H1 (cell line): ENCODE measurements at regions not wholly inside any gene's neighbourhood (a gene's known extent, or its start where the extent isn't known, plus 50 kb on each side); places are given as distances from the start of the nearest gene placed in this dataset.

Experiments
- ASH2L ChIP-seq: fragments of 200-600, 300-600 bp; sonication (generic); IDR thresholded peaks from one replicate; pipeline ENCODE4 v1.7.1; 2017; ENCODE audit warnings: low read length
- ATF2 ChIP-seq: IDR thresholded peaks from 2 replicates; pipeline ENCODE4 v1.6.1; 2012; ENCODE audit warnings: low read length, inconsistent platforms
- CTCF ChIP-seq, 3 experiments: IDR thresholded peaks; 1 replicate in 2 of 3; 2 replicates in 1 of 3; pipeline versions ENCODE4 v1.5.1 to v1.6.1; 2011; ENCODE audit warnings: low read length in 3 of 3, mild to moderate bottlenecking in 3 of 3, inconsistent platforms in 2 of 3, low read depth in 1 of 3, moderate library complexity in 1 of 3; ENCODE audit not compliant: insufficient read depth in 1 of 3; ENCODE audit errors: control extremely low read depth in 1 of 3
- E2F6 ChIP-seq: IDR thresholded peaks from 2 replicates; pipeline ENCODE4 v1.6.1; 2012; ENCODE audit warnings: inconsistent platforms
- GABPA ChIP-seq: IDR thresholded peaks from 2 replicates; pipeline ENCODE4 v1.6.1; 2011; ENCODE audit warnings: mild to moderate bottlenecking, low read length, moderate library complexity, borderline replicate concordance; ENCODE audit not compliant: insufficient read depth
- HDAC2 ChIP-seq, 2 experiments: fragments of 300-600 bp in 1 of 2; sonication (generic) in 1 of 2; IDR thresholded peaks; 2 replicates each; pipeline ENCODE4 v1.6.1; 2011 to 2012; ENCODE audit warnings: low read depth in 2 of 2, low read length in 2 of 2, mild to moderate bottlenecking in 2 of 2, moderate library complexity in 2 of 2, borderline replicate concordance in 1 of 2, inconsistent platforms in 1 of 2
- JUND ChIP-seq: IDR thresholded peaks from 2 replicates; pipeline ENCODE4 v1.6.1; 2011; ENCODE audit warnings: mild to moderate bottlenecking, improper control_type of control experiment, low read length
- KDM1A ChIP-seq: fragments of 200-600, 300-600 bp; sonication (generic); IDR thresholded peaks from 2 replicates; pipeline ENCODE4 v1.7.1; 2016; ENCODE audit warnings: mild to moderate bottlenecking, low read length, borderline replicate concordance
- PHF8 ChIP-seq: fragments of 200-600 bp; sonication (generic); conservative IDR thresholded peaks from 2 replicates; pipeline ENCODE4 v1.7.1; 2012; ENCODE audit warnings: low read depth, mild to moderate bottlenecking, inconsistent platforms, low read length, moderate library complexity
- POLR2A ChIP-seq, 2 experiments: IDR thresholded peaks; 1 replicate in 1 of 2; 2 replicates in 1 of 2; pipeline ENCODE4 v1.6.1; 2011; ENCODE audit warnings: low read depth in 2 of 2, low read length in 2 of 2, mild to moderate bottlenecking in 2 of 2; ENCODE audit errors: control extremely low read depth in 1 of 2
- SP1 ChIP-seq: IDR thresholded peaks from 2 replicates; pipeline ENCODE4 v1.6.1; 2011; ENCODE audit warnings: low read depth, low read length
- SRF ChIP-seq: IDR thresholded peaks from 2 replicates; pipeline ENCODE4 v1.6.1; 2011; ENCODE audit warnings: mild to moderate bottlenecking, low read depth, low read length, moderate library complexity
- TEAD4 ChIP-seq: IDR thresholded peaks from 2 replicates; pipeline ENCODE4 v1.6.1; 2012; ENCODE audit warnings: low read depth, low read length, inconsistent platforms, mixed read lengths

GRCh38 chr6:128676456-128676855 is 156.1 kb upstream of the PTPRK start:
- no peak for TF ChIP-seq ATF2
- TF ChIP-seq CTCF (IDR thresholded peaks at IDR 0.05; ENCODE audit: control extremely low read depth in 1 of 3, insufficient read depth in 1 of 3, low read depth in 1 of 3, low read length in 3 of 3): no peak
- TF ChIP-seq POLR2A (IDR thresholded peaks at IDR 0.05; ENCODE audit: control extremely low read depth in 1 of 2, low read depth in 2 of 2, low read length in 2 of 2): no peak
- no peak for TF ChIP-seq GABPA
- no peak for TF ChIP-seq ASH2L
- no peak for TF ChIP-seq SRF
- TF ChIP-seq TEAD4: no peak
- TF ChIP-seq HDAC2 (IDR thresholded peaks at IDR 0.05; ENCODE audit: borderline replicate concordance in 1 of 2, low read depth in 2 of 2, low read length in 2 of 2): no peak
- TF ChIP-seq KDM1A: no peak
- TF ChIP-seq SP1: no peak
- TF ChIP-seq E2F6: no peak
- no peak for TF ChIP-seq JUND
- TF ChIP-seq PHF8: no peak
